GM21360 (cell line): ENCODE measurements at regions not wholly inside any gene's neighbourhood (a gene's known extent, or its start where the extent isn't known, plus 50 kb on each side); places are given as distances from the start of the nearest gene placed in this dataset.
A peak's percentile ranks its signal among the peaks of the same experiment; 100 is the strongest.

Source experiments
- ATAC-seq: cut with Tn5 transposase; IDR thresholded peaks from one replicate; pipeline ENCODE4 v1.9.1; 2021; ENCODE audit warnings: mild to moderate bottlenecking, moderate library complexity; ENCODE audit not compliant: unreplicated experiment

DNA sequence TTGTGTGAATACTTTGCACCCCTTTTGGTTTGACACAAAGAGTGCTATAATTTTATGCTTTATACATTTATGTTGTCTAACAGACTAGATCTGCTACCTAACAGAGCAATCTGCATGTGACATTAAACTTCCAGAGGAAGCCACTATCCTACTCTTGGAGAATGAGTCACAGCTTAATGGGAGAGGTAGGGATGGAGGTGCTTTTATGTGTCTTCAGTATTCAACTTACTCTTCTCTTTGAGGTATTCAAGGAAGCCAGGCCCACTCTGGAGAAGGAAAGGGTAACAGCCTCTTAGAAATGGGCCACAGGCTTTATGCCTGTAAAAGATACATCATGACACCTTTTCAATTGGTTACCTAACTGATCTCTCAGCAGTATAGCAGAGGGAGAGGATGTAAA, 85.8 kb upstream of the NEUROD1 start:
- ATAC-seq: no peak

- ATAC-seq: no peak
Measured at GRCh38 chr2:181770150-181770549, 89.8 kb upstream of the NEUROD1 start.

DNA sequence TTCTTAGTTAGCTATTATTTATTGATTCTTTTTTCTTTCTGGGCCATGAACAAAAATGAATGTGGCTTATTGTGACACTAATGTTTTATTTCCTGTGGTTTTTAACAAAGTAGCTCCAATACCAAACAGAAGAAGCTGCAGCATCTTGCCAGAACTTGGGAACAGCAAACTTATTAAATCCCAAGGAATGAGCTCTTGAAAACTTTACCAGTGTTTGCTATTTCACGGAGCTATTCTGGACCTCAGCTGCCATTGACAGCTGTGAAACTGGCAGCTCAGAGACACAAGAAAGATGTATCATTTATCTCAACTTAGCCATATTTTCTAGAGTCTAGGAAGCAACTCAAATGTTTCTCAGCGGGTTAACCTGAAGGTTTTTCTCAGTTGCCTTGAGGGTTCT, 91.0 kb upstream of the NEUROD1 start:
- no peak for ATAC-seq

DNA sequence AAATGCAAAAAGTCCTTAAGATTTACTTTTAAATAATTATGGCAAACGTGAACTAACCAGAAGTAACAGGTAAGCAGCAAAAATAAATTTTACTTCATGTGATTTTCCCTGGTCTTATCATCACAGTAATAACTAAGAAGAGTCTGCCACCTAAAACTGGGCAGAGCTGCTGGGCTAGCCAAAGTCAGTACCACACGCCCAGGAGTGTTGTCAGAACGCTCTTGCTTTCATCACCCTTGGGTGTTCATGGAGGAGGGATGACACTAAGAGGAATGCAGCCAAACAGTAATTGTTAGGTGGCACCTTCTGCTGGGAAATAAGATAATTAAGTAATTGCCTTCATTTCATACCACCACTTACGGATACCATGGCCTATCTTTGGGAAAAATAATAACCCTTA, 92.0 kb upstream of the NEUROD1 start:
- ATAC-seq: no peak

DNA sequence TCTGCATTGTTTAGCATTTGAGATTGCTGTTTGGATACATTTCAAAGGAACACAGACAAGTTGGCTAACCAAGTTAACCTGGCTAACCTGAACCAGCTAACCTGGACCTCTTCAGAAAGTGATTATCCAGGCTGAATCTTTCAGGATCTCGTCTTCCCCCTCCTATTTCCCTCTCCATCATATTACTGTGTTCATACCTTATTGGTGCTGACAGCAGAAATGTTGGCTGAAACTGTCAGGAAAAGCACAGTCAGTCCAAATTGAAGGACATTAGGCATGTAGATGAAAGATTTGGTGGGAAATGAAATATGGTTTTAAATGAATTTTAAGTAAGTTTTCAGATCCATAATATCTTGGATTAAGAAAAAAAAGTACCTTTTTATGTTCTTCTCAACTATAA, 92.5 kb upstream of the NEUROD1 start:
- ATAC-seq: no peak

DNA sequence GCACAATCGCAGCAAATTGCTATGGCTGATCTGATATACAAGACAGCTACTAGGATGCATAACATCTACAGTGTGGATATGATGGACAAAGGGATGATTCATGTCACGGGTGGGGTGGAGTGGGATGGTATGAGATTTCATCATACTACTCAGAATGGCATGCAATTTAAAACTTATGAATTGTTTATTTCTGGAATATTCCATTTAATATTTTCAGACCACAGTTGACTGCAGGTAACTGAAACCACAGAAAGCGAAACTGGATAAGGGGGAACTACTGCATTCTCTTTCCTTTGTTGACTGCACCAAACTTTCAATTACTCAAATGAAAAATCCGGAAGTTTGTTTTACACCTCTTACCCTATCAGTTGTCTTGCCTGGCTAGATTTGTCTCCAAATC, 94.4 kb upstream of the NEUROD1 start:
- peak; percentile 58 for ATAC-seq

DNA sequence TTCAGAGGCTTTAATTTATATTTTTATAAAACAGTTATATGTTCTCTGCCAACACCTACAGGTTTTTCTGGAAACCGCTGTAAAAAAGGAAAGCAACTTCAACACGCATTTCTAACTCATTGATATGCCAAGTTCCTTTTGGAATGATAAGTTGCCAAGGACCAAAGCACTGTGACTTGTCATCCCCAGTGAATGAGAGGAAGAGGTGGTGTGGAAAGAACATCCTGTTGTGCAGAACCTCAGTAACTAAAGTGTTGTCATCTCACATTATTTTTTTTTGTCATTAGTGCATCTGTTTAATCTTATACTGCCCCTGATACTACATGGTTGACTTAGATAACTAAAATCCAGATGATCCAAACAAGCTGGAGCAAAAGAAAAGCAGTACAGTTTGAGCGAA, 96.0 kb upstream of the NEUROD1 start:
- ATAC-seq: no peak

- ATAC-seq: no peak
Measured at GRCh38 chr2:181777734-181778133, 97.4 kb upstream of the NEUROD1 start.

DNA sequence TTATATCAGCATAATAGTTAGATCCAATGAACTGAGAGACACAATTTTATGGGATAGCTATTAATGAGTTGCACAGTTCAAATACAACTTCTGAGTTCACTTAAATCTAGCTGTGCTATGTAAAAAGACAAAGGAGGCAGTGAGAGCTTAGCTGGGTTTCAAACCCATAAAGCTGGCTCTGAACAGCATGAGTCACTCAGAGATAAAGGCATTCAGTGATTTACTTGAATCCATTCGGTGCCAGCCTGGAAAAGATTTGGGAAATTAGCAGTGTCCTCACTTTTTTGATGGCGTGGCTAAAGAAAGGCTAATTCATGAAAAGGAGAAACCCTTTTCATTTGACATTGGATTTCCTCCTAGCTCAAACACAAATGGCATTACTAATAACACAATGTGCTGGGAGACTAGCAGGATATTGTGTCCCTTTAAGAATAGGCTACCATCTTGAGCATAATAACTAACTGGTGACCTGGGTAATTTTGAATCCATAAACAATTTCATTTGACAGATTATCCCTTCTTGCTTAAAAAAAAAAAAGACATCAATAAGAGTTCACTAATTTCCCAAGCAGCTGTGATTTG, 98.4 kb upstream of the NEUROD1 start:
- ATAC-seq: no peak

GRCh38 chr2:181779288-181780021, 99.1 kb upstream of the NEUROD1 start:
- peak; percentile 43 for ATAC-seq

DNA sequence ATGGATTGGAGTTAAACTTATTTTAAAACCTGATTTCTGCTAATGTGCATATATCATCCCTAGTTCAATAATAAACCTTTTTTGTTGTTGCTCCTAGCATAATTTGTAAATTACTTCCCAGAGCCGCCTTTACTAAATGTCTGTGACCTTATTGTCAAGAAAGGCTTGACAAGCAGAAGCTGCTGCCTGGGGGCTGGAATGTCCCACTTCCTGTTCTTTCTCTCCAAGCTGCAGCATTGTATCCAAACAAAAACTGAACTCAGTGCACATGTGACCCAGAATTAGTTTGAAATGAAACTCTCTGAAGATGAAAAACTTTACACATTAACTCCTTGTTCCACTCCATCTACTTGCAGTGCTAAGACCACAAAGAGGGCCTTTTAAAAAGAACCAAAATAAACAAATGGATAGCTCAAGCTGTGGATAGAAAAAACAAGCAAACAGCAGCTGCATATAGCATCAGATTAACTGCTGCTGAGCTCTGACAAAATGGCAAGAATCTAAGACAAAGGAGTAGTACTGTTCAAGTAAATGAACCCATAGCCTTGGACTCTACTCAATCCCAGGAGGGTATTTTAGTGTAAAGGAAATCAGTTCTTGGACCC, 99.8 kb upstream of the NEUROD1 start:
- ATAC-seq: no peak

DNA sequence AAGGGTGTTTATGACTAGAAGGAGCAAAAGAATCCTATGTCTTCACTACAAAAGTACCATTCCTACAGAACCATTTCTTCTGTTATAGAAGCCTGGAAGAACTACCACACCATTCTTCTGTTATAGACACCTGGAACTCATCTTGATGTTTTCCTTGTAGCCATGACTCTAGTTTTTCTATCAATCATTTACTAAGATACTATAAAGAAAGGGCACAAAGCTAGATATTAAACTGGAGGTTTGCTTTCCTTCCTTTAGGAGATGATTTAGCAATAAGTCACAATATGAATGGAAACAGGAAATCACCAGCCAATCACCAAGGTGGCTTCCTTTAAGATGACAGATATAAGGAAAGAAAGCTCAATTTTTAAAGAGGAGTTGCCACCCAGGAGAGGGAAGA, 100.3 kb upstream of the NEUROD1 start:
- ATAC-seq: no peak

GRCh38 chr2:181781078-181781786, 100.9 kb upstream of the NEUROD1 start:
- peak; percentile 42 for ATAC-seq

DNA sequence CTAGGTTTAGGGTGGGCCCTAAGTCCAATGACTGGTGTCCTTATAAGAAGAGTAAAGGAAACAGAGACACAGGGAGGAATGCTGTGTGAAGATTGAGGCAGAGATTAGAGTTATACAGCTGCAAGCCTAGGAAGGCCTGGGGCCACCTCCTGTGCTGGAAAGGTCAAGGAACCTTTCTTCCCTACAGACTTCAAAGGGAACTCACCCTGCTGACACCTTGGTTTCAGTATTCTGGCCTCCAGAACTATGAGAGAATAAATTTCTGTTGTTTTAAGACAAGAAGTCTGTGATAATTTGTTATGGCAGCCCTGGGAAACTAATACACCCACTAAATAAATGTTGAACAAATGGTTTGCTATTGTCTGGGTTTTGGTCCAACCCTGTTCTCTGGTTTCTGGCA, 102.3 kb upstream of the NEUROD1 start:
- ATAC-seq: no peak

DNA sequence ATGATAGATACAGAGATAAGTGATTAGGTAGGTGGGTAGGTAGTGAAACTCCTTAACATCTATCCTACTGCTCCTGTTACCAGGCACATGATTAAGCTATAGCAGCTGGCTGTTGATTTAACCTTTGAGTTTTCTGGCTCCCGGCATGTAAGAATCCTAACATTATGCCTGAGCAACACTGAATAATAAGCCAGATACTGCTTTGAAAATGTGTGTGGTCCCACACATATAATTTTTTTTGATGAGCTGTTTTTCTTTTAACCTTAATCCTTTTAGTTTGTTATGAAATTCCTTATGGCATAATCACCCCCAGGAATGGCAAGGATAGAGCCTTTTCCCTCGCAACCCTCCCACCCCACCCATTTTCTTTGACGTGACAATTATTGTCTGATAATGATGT, 104.2 kb upstream of the NEUROD1 start:
- no peak for ATAC-seq

GRCh38 chr2:181785691-181786344, 105.5 kb upstream of the NEUROD1 start:
- ATAC-seq: no peak

- no peak for ATAC-seq
Measured at GRCh38 chr2:181786371-181787228, 104.9 kb upstream of the ITPRID2 start.

GRCh38 chr2:181787310-181788048, 104.1 kb upstream of the ITPRID2 start:
- no peak for ATAC-seq

- no peak for ATAC-seq
Measured at GRCh38 chr2:181788897-181789555, 102.5 kb upstream of the ITPRID2 start.
